ENCODE measurements at regions not wholly inside any gene's neighbourhood (a gene's known extent, or its start where the extent isn't known, plus 50 kb on each side); places are given as distances from the start of the nearest gene placed in this dataset.

GRCh38 chr18:51754566-51754965 is 557.1 kb upstream of the MEX3C start:
- CTCF ChIA-PET = no interaction called here
- H2AFZ ChIP-seq (ENCODE audit: low read length) = no peak overlapping the region
- H3K36me3 ChIP-seq (ENCODE audit: low read depth, low read length) = no peaks in the 10 kb centered on the region
- no peak overlapping the region for H3K4me3 ChIP-seq (ENCODE audit: low read length)
- POLR2A ChIA-PET (ENCODE audit: unreplicated experiment) = no interaction called here
- ATAC-seq = no peak
- H3K4me2 ChIP-seq (ENCODE audit: low read length) = no peak overlapping the region
- no peak for TF ChIP-seq EZH2 (IDR thresholded peaks at IDR 0.05; ENCODE audit: low read length, unreplicated experiment)
- no peak for TF ChIP-seq EZH2phosphoT487 (IDR thresholded peaks at IDR 0.05; ENCODE audit: borderline replicate concordance, low read length)
- TF ChIP-seq CTCF (conservative IDR thresholded peaks at IDR 0.05; ENCODE audit: low read depth, low read length) = no peak
- H3K9me3 ChIP-seq (ENCODE audit: low read length) = no peaks in the 10 kb centered on the region
- no peak overlapping the region for H3K27ac ChIP-seq (ENCODE audit: low read length)
- intact Hi-C loops (cut with micrococcal nuclease) = no loop called here
- H3K79me2 ChIP-seq (ENCODE audit: low read length) = no peaks in the 10 kb centered on the region
- no peak for DNase-seq
- H4K20me1 ChIP-seq (ENCODE audit: low read length) = no peaks in the 10 kb centered on the region
- H3K4me1 ChIP-seq (ENCODE audit: insufficient read depth, low read length) = no peaks in the 10 kb centered on the region
- no TSS peak for BruUV-seq (replicated peaks)
- H3F3A ChIP-seq (ENCODE audit: low read length, unreplicated experiment) = no peaks in the 10 kb centered on the region
- H3K9ac ChIP-seq (ENCODE audit: low read length) = no peak overlapping the region
- no peaks in the 10 kb centered on the region for H3K27me3 ChIP-seq (ENCODE audit: low read length)
- no peaks in the 10 kb centered on the region for H3K9me2 ChIP-seq (replicated peaks; ENCODE audit: low read length)

GRCh38 chr18:51757255-51757924 is 559.9 kb upstream of the MEX3C start:
- BruUV-seq (replicated peaks) = no TSS peak
- Histone ChIP-seq H3K9me3 (ENCODE audit: low read length) (no peaks in the 10 kb centered on the region), H3K36me3 (ENCODE audit: low read depth, low read length) (no peaks in the 10 kb centered on the region), H4K20me1 (ENCODE audit: low read length) (no peaks in the 10 kb centered on the region), H2AFZ (ENCODE audit: low read length) (no peak overlapping the region), H3K27me3 (ENCODE audit: low read length) (no peaks in the 10 kb centered on the region), H3K9ac (ENCODE audit: low read length) (no peak overlapping the region), H3K4me2 (ENCODE audit: low read length) (no peak overlapping the region), H3K9me2 (replicated peaks; ENCODE audit: low read length) (no peaks in the 10 kb centered on the region), H3K79me2 (ENCODE audit: low read length) (no peaks in the 10 kb centered on the region), H3K27ac (ENCODE audit: low read length) (no peak overlapping the region), H3F3A (ENCODE audit: low read length, unreplicated experiment) (no peaks in the 10 kb centered on the region), H3K4me1 (ENCODE audit: insufficient read depth, low read length) (no peaks in the 10 kb centered on the region), H3K4me3 (ENCODE audit: low read length) (no peak overlapping the region)
- ChIA-PET CTCF (no interaction called here), POLR2A (ENCODE audit: unreplicated experiment) (no interaction called here)
- intact Hi-C loops (cut with micrococcal nuclease) = no loop called here
- ATAC-seq (no peak), DNase-seq (no peak)
- TF ChIP-seq EZH2phosphoT487 (IDR thresholded peaks at IDR 0.05; ENCODE audit: borderline replicate concordance, low read length) (no peak), EZH2 (IDR thresholded peaks at IDR 0.05; ENCODE audit: low read length, unreplicated experiment) (no peak), CTCF (conservative IDR thresholded peaks at IDR 0.05; ENCODE audit: low read depth, low read length) (no peak)

GRCh38 chr18:51762373-51762772 is 564.9 kb upstream of the MEX3C start:
- intact Hi-C loops (cut with micrococcal nuclease) = no loop called here
- TF ChIP-seq CTCF (conservative IDR thresholded peaks at IDR 0.05; ENCODE audit: low read depth, low read length) = no peak
- no peak for TF ChIP-seq EZH2phosphoT487 (IDR thresholded peaks at IDR 0.05; ENCODE audit: borderline replicate concordance, low read length)
- no peak for TF ChIP-seq EZH2 (IDR thresholded peaks at IDR 0.05; ENCODE audit: low read length, unreplicated experiment)

More at GRCh38 chr18:51762373-51762772, 564.9 kb upstream of the MEX3C start:
- ChIA-PET CTCF (no interaction called here), POLR2A (ENCODE audit: unreplicated experiment) (no interaction called here)
- Histone ChIP-seq H3K9ac (ENCODE audit: low read length) (no peak overlapping the region), H3K4me2 (ENCODE audit: low read length) (no peak overlapping the region), H3K36me3 (ENCODE audit: low read depth, low read length) (no peaks in the 10 kb centered on the region), H3F3A (ENCODE audit: low read length, unreplicated experiment) (no peaks in the 10 kb centered on the region), H4K20me1 (ENCODE audit: low read length) (no peaks in the 10 kb centered on the region), H3K27me3 (ENCODE audit: low read length) (no peaks in the 10 kb centered on the region), H3K4me1 (ENCODE audit: insufficient read depth, low read length) (no peaks in the 10 kb centered on the region), H2AFZ (ENCODE audit: low read length) (no peak overlapping the region), H3K4me3 (ENCODE audit: low read length) (no peak overlapping the region), H3K9me3 (ENCODE audit: low read length) (no peaks in the 10 kb centered on the region), H3K9me2 (replicated peaks; ENCODE audit: low read length) (no peaks in the 10 kb centered on the region), H3K79me2 (ENCODE audit: low read length) (no peaks in the 10 kb centered on the region), H3K27ac (ENCODE audit: low read length) (no peak overlapping the region)
- no peak for DNase-seq
- no peak for ATAC-seq
- BruUV-seq (replicated peaks) = no TSS peak
